ENCODE measurements at regions not wholly inside any gene's neighbourhood (a gene's known extent, or its start where the extent isn't known, plus 50 kb on each side); places are given as distances from the start of the nearest gene placed in this dataset.
"Not testable (repeated sequence)": the region's sequence is repeated elsewhere in the genome, so short reads cannot be mapped to it uniquely, and the experiment has no call there.

DNA sequence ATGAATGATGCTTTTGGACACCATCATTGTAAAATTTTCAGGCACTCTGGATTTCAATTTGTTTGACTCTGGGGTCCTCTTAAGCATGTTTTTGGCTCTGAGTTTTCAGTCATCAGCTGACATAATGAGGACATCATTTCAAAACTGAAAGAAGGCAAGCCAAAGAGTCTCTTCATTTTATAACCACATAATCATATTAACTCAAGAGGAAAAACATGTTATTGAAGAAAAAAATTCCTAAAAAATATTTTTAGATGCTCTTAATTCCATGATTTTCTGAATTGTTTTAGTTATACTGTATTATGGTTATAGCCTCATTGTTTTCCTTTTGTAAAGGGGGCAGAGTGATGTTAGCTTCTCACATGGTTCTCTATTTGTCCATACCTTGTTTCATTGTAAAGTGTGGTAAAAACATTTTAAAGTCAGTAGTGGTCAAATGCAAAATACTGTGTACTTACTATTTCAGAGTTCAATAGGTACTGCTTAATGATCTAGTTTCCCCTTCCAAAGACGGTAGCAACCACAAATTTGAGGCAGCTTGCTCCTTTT lies 472.1 kb downstream of the DMRT2 start:
- Histone ChIP-seq H3K27ac (peak overlapping the region in 1 of 21 experiments; percentile 29), H3K4me3 (no peak overlapping the region)

DNA sequence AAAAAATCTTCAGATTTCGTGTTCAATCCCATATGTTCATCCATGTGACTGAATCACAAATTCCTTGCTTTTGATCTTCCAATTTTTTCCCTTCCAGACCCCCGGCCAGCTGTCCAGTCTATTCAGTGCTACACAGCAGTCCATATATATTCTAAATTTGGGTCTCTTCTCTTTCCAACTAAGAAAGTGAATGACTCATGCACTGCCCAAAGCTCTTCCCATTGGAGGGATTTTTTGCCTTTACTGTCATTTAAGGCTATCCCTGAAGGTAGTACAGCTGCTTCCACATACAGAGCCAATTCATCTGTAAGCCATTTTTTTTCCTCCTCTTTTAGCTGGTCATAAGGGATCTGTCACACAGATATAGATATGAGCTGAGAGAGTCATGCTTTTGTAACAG lies 478.3 kb downstream of the DMRT2 start:
- Histone ChIP-seq H3K4me3 (no peak overlapping the region), H3K27ac (no peak overlapping the region)

DNA sequence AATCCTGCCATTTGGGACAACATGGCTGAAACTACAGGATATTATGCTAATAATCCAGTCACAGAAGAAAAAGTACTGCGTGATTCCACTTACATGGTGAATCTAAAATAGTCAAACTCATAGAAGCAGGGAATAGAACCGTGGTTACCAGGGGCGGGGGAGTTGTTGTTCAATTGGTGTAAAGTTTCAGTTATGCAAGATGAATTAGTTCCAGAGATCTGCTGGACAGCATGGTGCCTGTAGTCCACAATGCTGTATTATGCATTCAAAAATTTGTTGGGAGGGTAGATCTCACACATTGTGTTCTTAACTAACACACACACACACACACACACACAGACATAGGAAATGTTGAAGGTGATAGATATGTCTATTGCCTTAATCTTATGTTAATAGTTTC lies 480.5 kb downstream of the DMRT2 start:
- Histone ChIP-seq H3K27ac (no peak overlapping the region), H3K4me3 (no peak overlapping the region)

GRCh38 chr9:1531424-1531823 lies 481.3 kb downstream of the DMRT2 start:
- Histone ChIP-seq H3K4me3 (no peak overlapping the region), H3K27ac (no peak overlapping the region)

GRCh38 chr9:1532171-1532570 lies 482.0 kb downstream of the DMRT2 start:
- H3K4me3 ChIP-seq, result no peak overlapping the region
- no peak overlapping the region for H3K27ac ChIP-seq

DNA sequence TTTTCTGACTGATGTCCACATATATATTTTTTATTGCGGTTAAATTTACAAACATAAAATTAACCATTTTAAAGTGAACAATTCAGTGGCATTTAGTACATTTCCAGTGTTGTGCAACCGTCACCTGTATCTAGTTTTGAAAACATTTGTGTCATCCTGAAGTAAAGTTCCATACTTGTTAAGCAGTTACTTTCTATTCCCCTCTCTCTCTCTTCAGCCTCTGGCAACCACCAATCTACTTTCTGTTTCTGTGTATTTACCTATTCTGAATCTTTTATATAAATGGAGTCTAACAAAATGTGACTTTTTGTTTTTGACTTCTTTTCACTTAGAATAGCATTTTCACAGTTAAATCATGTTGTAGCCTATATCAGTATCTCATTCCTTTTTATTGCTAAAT lies 480.1 kb upstream of the SMARCA2 start:
- H3K27ac ChIP-seq, result no peak overlapping the region
- no peak overlapping the region for H3K4me3 ChIP-seq

GRCh38 chr9:1535599-1535998 lies 479.5 kb upstream of the SMARCA2 start:
- Histone ChIP-seq H3K27ac (no peak overlapping the region), H3K4me3 (no peak overlapping the region)

GRCh38 chr9:1536522-1537170 lies 478.5 kb upstream of the SMARCA2 start:
- H3K4me3 ChIP-seq, result no peak overlapping the region
- no peak overlapping the region for H3K27ac ChIP-seq

DNA sequence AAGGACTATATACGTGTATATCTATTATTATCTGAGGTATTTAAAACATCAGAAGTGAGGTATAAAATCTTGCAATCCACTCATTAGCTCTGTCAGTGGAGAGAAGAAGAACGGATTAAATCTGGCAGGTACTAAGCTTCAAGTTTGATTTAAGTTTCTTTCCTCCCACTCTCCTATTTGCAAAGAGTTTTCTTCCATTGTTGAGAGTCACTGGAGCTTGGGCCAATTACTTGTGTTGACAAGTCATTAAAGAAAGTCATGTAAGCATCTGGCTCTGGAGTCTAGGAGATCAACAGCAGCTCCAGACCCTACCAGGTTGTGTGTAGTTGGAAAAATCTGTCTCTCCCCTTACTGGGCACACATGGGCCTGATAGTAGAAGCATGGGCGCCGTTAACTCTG lies 476.8 kb upstream of the SMARCA2 start:
- H3K4me3 ChIP-seq, result no peak overlapping the region
- no peak overlapping the region for H3K27ac ChIP-seq

DNA sequence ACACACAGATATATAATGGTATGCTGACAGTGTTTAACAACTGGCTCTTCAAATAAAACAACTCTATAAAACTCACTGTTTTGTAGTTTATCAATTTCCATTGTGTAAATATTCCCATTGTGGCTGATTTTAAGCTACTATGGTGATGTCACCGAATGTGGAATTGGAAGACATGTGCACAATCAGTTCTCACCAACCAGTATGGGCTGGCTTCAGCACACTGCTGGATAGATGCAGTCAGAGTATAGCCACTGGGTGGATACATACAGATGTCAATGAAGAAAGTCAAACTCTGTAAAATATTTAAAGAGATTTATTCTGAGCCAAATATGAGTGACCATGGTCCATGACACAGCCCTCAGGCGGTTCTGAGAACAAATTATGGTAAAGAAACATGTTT lies 475.9 kb upstream of the SMARCA2 start:
- no peak overlapping the region for H3K27ac ChIP-seq
- no peak overlapping the region for H3K4me3 ChIP-seq

GRCh38 chr9:1550636-1551035 lies 464.5 kb upstream of the SMARCA2 start:
- no peak overlapping the region for H3K27ac ChIP-seq

GRCh38 chr9:1554081-1555035 lies 460.8 kb upstream of the SMARCA2 start:
- Histone ChIP-seq H3K27ac (no peak overlapping the region), H3K4me3 (no peak overlapping the region)

More at GRCh38 chr9:1550636-1551035, 464.5 kb upstream of the SMARCA2 start:
- H3K4me3 ChIP-seq, result no peak overlapping the region

- not testable (repeated sequence) for H3K27ac ChIP-seq, H3K4me3 ChIP-seq
Measured at GRCh38 chr9:1558666-1559065, 456.5 kb upstream of the SMARCA2 start.

DNA sequence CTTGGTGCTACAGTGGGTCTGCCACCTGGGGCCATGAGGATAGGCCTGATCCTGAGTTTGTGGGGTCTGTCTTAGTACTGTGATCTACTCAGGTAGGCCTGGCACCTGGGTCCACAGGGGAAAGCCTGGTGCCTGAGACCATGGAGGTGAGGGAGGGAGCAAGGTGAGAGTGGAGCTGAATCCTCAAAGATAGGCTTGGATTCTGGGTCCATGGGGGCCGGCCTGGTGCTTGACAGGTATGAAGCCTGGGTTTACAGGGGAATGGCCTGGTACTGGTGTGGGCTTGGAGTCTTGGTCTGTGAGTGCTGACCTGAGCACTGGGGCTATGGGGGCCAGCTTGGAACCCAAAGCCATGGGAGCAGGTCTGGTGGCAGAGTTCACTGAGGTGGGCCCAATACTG lies 439.2 kb upstream of the SMARCA2 start:
- no peak overlapping the region for H3K4me3 ChIP-seq

DNA sequence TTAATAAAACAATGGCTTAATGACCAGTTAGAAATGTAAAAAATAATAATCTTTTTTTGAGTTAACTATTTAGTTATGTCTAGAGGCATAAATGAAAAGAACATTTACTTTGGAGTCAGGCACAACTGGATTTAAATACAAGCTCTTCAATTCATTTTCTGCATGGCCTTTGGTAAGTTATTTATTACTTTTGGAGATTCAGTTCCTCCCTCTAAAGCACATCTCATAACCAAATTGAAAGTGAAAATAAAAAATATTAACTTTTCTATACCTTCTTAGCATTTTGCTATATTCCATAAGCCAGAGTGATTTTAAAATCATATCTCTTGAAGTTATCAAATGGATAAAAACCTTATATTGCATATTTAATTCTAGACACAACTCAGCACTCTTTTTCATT lies 434.9 kb upstream of the SMARCA2 start:
- Histone ChIP-seq H3K4me3 (no peak overlapping the region), H3K27ac (no peak overlapping the region)

More for the DNA sequence above, 439.2 kb upstream of the SMARCA2 start:
- H3K27ac ChIP-seq, result no peak overlapping the region

DNA sequence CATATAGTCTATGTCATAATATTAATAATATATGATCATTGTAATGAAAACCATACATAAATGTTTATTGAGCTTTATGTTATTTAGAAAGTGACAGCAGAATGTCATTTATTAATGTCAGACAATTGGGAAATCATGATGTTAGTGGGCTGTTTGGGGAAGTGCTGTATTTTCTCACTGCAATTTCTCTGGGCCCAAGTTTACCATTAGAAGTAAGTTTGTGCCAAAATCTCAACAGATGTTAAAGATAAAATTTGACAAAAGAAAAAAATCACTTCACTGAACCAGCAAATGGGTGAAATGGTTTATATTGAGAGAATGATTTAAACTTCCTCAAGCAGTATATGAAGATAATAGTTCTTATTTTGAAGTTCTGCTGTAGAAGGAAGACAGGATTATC lies 433.2 kb upstream of the SMARCA2 start:
- H3K4me3 ChIP-seq, result no peak overlapping the region

GRCh38 chr9:1591310-1591709 lies 423.8 kb upstream of the SMARCA2 start:
- Histone ChIP-seq H3K4me3 (no peak overlapping the region), H3K27ac (no peak overlapping the region)

More for the DNA sequence above, 433.2 kb upstream of the SMARCA2 start:
- H3K27ac ChIP-seq, result no peak overlapping the region

DNA sequence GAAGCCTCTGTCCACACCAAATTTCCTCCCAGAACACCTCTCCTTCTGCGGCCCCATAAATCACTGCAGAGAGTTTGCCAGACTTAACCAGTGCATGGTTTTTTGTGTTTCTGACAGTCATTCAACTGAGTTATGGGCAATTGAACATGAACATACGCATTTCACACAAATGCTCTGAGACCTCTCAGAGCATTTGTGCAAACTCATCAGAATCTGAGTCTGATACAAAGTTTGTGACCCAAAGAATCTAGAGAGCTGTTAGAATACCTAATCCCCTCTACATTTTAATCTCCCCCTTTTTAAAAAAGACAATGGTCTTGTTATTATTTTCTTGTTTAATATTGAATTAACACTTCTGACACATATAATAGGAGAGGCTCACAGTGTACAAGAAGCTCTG lies 416.9 kb upstream of the SMARCA2 start:
- Histone ChIP-seq H3K4me3 (no peak overlapping the region), H3K27ac (no peak overlapping the region)

DNA sequence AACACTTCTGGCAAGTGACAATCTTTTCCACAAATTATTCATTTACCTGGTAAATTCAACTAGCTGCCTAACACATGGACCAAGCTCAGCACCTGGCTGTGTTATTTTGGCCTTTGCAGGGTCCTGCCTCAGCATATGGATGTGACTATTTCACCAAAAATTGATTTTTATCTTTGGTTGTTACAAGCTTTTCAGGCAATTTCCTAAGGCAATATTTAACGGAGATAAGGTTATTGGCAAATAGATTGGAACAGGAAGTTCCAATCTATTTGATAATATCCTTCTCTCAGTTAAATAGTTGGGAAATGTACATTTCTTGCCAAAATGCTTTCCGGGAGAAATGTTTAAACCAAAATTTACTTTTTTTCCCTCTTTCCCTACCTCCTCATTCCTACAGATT lies 415.2 kb upstream of the SMARCA2 start:
- no peak overlapping the region for H3K27ac ChIP-seq
- H3K4me3 ChIP-seq, result no peak overlapping the region

DNA sequence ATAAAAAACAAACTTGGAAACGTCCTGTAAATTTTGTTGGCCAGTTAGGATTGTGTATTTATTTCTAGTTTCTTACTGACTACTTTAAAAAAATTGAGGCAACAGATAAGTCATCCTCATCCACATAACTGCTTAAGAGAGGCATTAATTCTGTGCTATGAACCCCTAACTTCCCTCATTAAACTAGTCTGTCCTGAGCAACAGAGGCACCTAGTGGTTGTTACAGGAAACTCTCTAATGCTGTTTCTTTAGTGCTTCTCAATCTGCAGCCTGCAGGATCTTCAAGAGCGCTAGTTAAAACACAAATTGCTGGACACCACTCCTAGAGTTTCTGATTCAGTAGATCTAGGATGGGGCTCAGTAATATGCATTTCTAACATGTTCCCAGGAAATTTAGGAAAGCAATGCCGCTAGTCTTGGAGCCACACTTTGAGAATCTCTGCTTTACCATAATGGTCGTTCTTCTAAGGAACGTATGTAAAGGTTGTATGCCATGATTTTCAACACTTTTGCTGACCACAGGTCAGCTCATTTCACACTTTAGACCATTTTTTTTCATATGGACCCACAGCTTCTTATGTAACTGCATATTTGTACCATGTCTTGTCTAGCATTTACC lies 410.1 kb upstream of the SMARCA2 start:
- no peak overlapping the region for H3K27ac ChIP-seq

More for the DNA sequence above, 410.1 kb upstream of the SMARCA2 start:
- no peak overlapping the region for H3K4me3 ChIP-seq

Measured in skin epidermis (tissue), 12 donors.